Aorta (tissue), 5 donors: ENCODE measurements at regions not wholly inside any gene's neighbourhood (a gene's known extent, or its start where the extent isn't known, plus 50 kb on each side); places are given as distances from the start of the nearest gene placed in this dataset.

ENCODE experiments used
- ATAC-seq: fragments of 200-7000 bp; cut with Tn5 transposase; one replicate; pipeline ENCODE4 v1.9.1; 2022; ENCODE audit warnings: moderate library complexity; ENCODE audit not compliant: low FRiP score
- DNase-seq, 2 donors: peaks; one replicate each; pipeline ENCODE4 v3.0.0-alpha.2; 2020
- H3K27ac ChIP-seq, 2 donors: one replicate each; pipeline ENCODE4 v1.5.1; 2013; ENCODE audit warnings: low read length in 2 of 2, mild to moderate bottlenecking in 2 of 2, moderate library complexity in 2 of 2, control low read depth in 1 of 2, inconsistent platforms in 1 of 2, low read depth in 1 of 2
- H3K27me3 ChIP-seq, 2 donors: one replicate each; pipeline ENCODE4 v1.6.1; 2013; ENCODE audit warnings: control low read depth in 1 of 2, low read length in 1 of 2, mild to moderate bottlenecking in 1 of 2, moderate library complexity in 1 of 2; ENCODE audit not compliant: insufficient read depth in 2 of 2, control insufficient read depth in 1 of 2
- H3K36me3 ChIP-seq, 2 donors: one replicate each; pipeline ENCODE4 v1.6.1; 2013; ENCODE audit warnings: control low read depth in 1 of 2, low read length in 1 of 2, mild to moderate bottlenecking in 1 of 2; ENCODE audit not compliant: insufficient read depth in 2 of 2, control insufficient read depth in 1 of 2
- H3K4me1 ChIP-seq, 2 donors: one replicate each; pipeline ENCODE4 v1.6.1; 2013; ENCODE audit warnings: low read length in 2 of 2, control low read depth in 1 of 2, mild to moderate bottlenecking in 1 of 2, moderate library complexity in 1 of 2; ENCODE audit not compliant: insufficient read depth in 2 of 2, control insufficient read depth in 1 of 2
- H3K4me3 ChIP-seq, 2 donors: one replicate each; pipeline ENCODE4 v1.5.1; 2013; ENCODE audit warnings: low read length in 2 of 2, control low read depth in 1 of 2, mild to moderate bottlenecking in 1 of 2
- H3K9me3 ChIP-seq: one replicate; pipeline ENCODE4 v1.6.1; 2013; ENCODE audit warnings: mild to moderate bottlenecking, low read length; ENCODE audit not compliant: control insufficient read depth
- WGBS, 2 donors: extraction: QIAGEN DNeasy Blood & Tissue Kit; methylation state at CpG; one replicate each; pipeline ENCODE4 v1.1.7; 2013; 5-methylcytosine and 5-hydroxymethylcytosine counted together
- intact Hi-C, 2 donors: fragments of 100-400 bp; cut with DNase I; formaldehyde crosslinking; loops; one replicate each; pipeline versions ENCODE4 v1.14.2 to v1.15.0; 2022
- donor health status: healthy with polysubstance abuse.
- donor health status: Bipolar disorder and iron deficiency.
- donor health status: DM: no; HTN: no; CAD: no.
- donor health status: DM: no; HTN: no; CAD: no.
- donor health status: DM: yes; HTN: yes; CAD: no.

DNA sequence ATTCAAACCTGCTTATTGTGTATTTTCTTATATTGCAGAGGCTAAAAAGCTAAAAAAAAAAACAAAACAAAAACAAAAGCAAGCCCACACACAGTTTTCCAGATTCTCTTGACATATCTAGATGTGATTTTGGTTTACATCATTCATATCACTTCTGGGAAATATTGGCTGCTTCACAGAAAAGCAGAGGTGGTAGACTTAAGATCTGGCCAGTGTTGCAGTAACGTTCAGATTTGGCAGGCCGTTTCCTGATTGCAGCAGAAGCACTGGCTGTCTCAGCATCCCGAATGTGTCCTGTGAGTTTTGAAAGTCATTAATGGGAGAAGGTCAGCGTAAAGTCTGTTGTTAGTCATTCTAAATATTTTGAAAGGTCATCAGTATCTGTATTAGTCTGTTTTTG is 2062.0 kb downstream of the ARAP2 start:
- ATAC-seq (no peak), DNase-seq (no peak)
- intact Hi-C loops = no loop called here
- no peak overlapping the region for H3K4me3 ChIP-seq
- no peaks in the 10 kb centered on the region for H3K4me1 ChIP-seq
- H3K36me3 ChIP-seq = no peaks in the 10 kb centered on the region
- H3K27me3 ChIP-seq = no peaks in the 10 kb centered on the region
- peaks cover 1% of the 10 kb centered on the region for H3K9me3 ChIP-seq
- no peak overlapping the region for H3K27ac ChIP-seq
- WGBS, 2 donors = 47 to 54% methylated on average over 4 of the region's 4 CpGs

DNA sequence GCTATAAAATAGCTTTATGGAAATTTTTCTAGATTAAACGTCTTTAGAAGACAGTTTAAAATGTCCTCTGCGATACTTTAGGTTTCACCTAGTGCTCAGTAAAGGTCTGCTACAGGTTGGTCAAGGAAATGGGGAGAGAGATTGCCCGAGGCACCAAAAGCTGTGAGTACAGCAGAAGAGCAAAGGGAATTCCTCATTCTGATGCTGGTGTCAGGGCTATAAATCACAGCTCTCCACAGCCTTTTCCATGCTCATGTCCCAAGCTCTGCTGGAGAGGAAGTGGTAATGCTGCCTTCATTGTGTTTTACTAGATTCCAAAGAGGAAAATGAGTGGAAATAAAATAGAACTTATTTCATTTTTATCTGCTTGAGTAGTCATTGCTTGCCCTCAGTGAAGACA is 2060.4 kb downstream of the ARAP2 start:
- intact Hi-C loops = no loop called here
- 68 to 71% methylated on average over 3 of the region's 3 CpGs for WGBS, 2 donors
- no peak overlapping the region for H3K4me3 ChIP-seq
- no peak for DNase-seq
- H3K36me3 ChIP-seq = no peaks in the 10 kb centered on the region
- H3K27me3 ChIP-seq = no peaks in the 10 kb centered on the region
- H3K4me1 ChIP-seq = no peaks in the 10 kb centered on the region
- peaks cover 1% of the 10 kb centered on the region for H3K9me3 ChIP-seq
- ATAC-seq = no peak
- H3K27ac ChIP-seq = no peak overlapping the region

DNA sequence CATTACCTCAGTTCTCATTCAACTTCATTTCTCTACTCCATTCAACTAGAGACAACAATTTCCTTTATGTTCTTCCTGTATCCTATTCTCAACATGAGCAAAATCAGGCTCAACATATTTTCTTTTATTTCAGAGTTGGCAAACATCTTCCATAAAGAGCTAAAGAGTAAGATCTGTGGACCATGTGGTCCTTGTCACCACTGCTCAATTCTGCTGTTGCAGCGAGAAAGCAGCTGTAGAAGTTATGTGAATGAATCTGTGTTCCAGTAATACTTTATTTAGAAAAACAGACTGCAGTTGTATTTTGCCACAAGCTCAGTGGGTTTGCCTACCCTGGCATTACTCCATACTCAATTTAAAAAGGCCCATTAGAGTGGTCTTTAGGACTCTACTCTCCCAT is 2057.3 kb downstream of the ARAP2 start:
- Histone ChIP-seq H3K4me1 (no peaks in the 10 kb centered on the region), H3K27me3 (no peaks in the 10 kb centered on the region), H3K27ac (no peak overlapping the region), H3K4me3 (no peak overlapping the region), H3K9me3 (peaks cover 1% of the 10 kb centered on the region), H3K36me3 (no peaks in the 10 kb centered on the region)
- WGBS, 2 donors = 44 to 51% methylated on average over 1 of the region's 1 CpG
- no peak for DNase-seq
- ATAC-seq = no peak
- intact Hi-C loops = no loop called here

DNA sequence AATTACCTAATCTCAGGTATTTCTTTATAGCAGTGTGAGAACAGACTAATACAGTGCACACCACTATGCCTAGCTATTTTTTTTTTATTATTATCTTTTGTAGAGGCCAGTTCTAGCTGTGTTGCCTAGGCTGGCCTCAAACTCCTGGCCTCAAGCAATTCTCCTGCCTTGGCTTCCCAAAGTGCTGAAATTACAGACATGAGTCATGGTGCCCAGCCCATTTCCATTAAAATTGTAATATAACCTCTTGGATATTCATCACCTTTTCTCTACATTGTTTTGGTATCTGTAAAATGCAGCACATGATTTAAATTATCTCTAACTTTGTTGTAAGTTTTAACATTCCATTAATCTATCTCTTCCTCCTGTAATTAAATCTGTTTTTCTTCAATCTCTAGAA is 2052.9 kb downstream of the ARAP2 start:
- DNase-seq (no peak), ATAC-seq (no peak)
- Histone ChIP-seq H3K4me1 (no peaks in the 10 kb centered on the region), H3K9me3 (no peaks in the 10 kb centered on the region), H3K36me3 (no peaks in the 10 kb centered on the region), H3K27me3 (no peaks in the 10 kb centered on the region), H3K4me3 (no peak overlapping the region), H3K27ac (no peak overlapping the region)
- intact Hi-C loops = loop anchor here in 1 of 2 donors (10.0 kb wide), 1 partner anchor 537 kb away; no protein-coding TSS in a partner anchor

DNA sequence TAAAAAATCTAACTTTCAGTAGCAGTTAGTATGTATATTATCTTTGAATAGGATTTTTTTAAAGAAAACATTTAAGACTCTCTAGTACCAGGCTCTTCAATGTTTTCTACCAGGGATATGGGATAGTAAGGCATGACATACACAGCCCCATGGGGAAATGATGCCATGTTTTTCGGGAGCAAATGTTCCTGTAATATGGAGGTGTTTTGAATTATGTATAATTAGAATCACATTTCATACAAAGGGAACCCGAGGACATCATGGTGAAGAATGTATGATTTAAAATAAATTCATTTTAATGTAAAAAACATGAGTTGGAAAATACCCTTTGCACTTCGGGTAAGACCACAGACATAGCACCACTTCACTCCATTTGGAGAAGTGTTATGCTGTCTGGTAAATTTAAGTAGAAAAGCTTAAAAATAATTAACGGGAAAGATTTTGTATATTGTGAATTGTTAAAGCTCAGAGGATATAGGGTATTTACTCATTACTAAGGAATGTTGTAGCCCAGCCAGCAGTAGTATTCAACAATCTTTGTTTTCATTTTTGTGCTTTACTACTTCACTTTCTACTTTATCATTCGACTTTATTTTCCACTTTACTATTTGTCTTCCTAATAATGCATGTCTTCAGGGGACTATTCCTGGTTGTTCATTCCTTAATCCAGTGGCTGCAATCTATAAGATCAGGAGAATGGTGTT is 2050.7 kb downstream of the ARAP2 start:
- Histone ChIP-seq H3K27me3 (no peaks in the 10 kb centered on the region), H3K36me3 (no peaks in the 10 kb centered on the region), H3K4me3 (no peak overlapping the region), H3K9me3 (no peaks in the 10 kb centered on the region), H3K27ac (no peak overlapping the region), H3K4me1 (no peaks in the 10 kb centered on the region)
- ATAC-seq (no peak), DNase-seq (no peak)
- WGBS, 2 donors = 62 to 64% methylated on average over 5 of the region's 5 CpGs
- intact Hi-C loops = loop anchor here in 1 of 2 donors (10.0 kb wide), 1 partner anchor 539 kb away; no protein-coding TSS in a partner anchor

DNA sequence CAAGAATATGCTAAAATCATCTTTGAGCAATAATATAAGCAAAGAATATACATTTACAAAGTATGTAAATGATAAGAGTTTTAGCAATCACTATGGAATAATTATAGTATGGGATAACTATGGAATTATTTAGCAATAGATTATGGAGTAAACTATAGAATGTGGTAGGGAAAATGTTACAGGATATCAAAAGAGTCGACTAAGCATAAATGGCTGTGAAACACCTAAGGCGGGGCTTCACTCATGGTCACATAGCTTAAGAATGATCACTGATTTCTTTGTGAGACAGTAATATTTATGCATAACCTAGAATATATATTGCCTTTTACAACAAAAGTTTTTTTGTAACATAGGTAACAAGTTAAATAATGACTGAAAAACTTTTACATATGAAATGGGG is 2049.7 kb downstream of the ARAP2 start:
- Histone ChIP-seq H3K36me3 (no peaks in the 10 kb centered on the region), H3K27ac (no peak overlapping the region), H3K4me1 (no peaks in the 10 kb centered on the region), H3K9me3 (no peaks in the 10 kb centered on the region), H3K27me3 (no peaks in the 10 kb centered on the region), H3K4me3 (no peak overlapping the region)
- DNase-seq = no peak
- no peak for ATAC-seq
- 91 to 92% methylated on average over 2 of the region's 2 CpGs for WGBS, 2 donors
- intact Hi-C loops = loop anchor here in 1 of 2 donors (10.0 kb wide), 1 partner anchor 540 kb away; no protein-coding TSS in a partner anchor

DNA sequence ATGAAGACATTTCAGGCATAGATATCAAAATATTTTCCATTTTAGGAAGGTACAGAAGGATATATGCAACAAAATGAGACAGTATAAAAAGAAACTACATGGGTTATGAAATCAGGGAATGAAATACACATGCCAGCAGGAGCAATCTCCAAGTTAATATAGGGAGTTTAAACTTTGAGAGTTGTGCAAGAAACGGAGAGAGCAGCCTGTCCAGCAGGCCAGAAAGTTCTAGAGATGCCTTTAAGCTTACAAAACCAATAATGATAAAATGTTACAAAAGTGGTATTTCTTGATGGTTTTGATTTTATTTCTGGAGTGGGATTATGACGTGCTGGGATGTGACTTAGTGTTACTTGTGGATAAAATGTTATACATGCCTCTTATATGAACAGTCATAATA is 2047.9 kb downstream of the ARAP2 start:
- Histone ChIP-seq H3K27me3 (no peaks in the 10 kb centered on the region), H3K4me3 (no peak overlapping the region), H3K9me3 (no peaks in the 10 kb centered on the region), H3K4me1 (no peaks in the 10 kb centered on the region), H3K27ac (no peak overlapping the region), H3K36me3 (no peaks in the 10 kb centered on the region)
- intact Hi-C loops = loop anchor here in 1 of 2 donors (10.0 kb wide), 1 partner anchor 542 kb away; no protein-coding TSS in a partner anchor
- DNase-seq (no peak), ATAC-seq (no peak)
- WGBS, 2 donors = 71 to 72% methylated on average over 2 of the region's 2 CpGs

DNA sequence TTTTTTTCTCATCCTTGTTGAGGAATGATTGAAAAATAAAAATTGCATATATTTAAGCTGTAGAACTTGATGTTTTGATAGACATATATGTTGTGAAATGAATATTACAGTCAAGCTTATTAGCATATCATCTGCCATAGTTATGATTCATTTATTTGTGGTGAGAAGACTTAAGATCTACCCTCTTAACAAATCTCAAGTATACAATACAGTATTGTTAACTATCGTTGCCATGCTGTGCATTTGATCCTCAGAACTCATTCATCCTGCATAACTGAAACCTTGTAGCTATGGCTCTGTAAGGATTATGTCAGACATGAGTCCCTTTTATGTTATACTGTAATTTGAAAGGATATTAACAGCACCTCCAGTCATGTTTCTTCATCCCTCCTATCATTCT is 2045.3 kb downstream of the ARAP2 start:
- Histone ChIP-seq H3K9me3 (no peaks in the 10 kb centered on the region), H3K27ac (no peak overlapping the region), H3K36me3 (no peaks in the 10 kb centered on the region), H3K27me3 (no peaks in the 10 kb centered on the region), H3K4me3 (no peak overlapping the region), H3K4me1 (no peaks in the 10 kb centered on the region)
- DNase-seq = no peak
- intact Hi-C loops = loop anchor here in 1 of 2 donors (10.0 kb wide), 1 partner anchor 544 kb away; no protein-coding TSS in a partner anchor
- no peak for ATAC-seq
- 87 to 88% methylated on average over 1 of the region's 1 CpG for WGBS, 2 donors

DNA sequence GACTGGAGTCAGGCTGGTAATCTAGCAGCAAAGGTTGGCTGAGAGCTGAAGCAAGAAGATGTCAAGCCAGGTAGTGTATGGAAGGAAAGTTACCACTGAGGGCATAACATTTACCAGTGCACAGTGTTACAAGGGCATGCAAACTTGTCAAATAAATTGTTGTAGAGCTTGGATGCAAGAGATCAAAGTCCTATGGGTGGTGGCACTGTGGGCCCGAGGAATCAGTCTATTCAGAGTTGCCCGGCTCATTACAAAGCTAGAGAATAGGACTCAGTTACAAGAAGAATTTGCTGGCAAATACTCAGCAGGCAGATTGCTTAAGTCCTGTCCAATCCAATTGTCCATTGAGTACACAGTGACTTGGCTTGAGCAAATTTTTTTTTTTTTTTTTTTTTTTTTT is 2043.8 kb downstream of the ARAP2 start:
- H3K27me3 ChIP-seq = no peaks in the 10 kb centered on the region
- H3K27ac ChIP-seq = no peak overlapping the region
- no peaks in the 10 kb centered on the region for H3K9me3 ChIP-seq
- DNase-seq (no peak), ATAC-seq (no peak)
- no peaks in the 10 kb centered on the region for H3K4me1 ChIP-seq
- 98% methylated on average over 2 of the region's 2 CpGs for WGBS, 2 donors
- H3K36me3 ChIP-seq = no peaks in the 10 kb centered on the region
- intact Hi-C loops = no loop called here
- H3K4me3 ChIP-seq = no peak overlapping the region
